Activated CD4-positive, CD25-positive, alpha-beta regulatory T cell treated with anti-CD3 and anti-CD28 coated beads, Interleukin-2, amount 50 U/mL, for 24 hours (primary cell): ENCODE measurements at regions not wholly inside any gene's neighbourhood (a gene's known extent, or its start where the extent isn't known, plus 50 kb on each side); places are given as distances from the start of the nearest gene placed in this dataset.
"Not testable (repeated sequence)": the region's sequence is repeated elsewhere in the genome, so short reads cannot be mapped to it uniquely, and the experiment has no call there.

Experiments
- ATAC-seq, 2 donors: fragments of 150-1000 bp; cut with Tn5 transposase; one replicate each; pipeline ENCODE4 v1.10.0; 2021; ENCODE audit warnings: mild to moderate bottlenecking in 1 of 2, moderate library complexity in 1 of 2

DNA sequence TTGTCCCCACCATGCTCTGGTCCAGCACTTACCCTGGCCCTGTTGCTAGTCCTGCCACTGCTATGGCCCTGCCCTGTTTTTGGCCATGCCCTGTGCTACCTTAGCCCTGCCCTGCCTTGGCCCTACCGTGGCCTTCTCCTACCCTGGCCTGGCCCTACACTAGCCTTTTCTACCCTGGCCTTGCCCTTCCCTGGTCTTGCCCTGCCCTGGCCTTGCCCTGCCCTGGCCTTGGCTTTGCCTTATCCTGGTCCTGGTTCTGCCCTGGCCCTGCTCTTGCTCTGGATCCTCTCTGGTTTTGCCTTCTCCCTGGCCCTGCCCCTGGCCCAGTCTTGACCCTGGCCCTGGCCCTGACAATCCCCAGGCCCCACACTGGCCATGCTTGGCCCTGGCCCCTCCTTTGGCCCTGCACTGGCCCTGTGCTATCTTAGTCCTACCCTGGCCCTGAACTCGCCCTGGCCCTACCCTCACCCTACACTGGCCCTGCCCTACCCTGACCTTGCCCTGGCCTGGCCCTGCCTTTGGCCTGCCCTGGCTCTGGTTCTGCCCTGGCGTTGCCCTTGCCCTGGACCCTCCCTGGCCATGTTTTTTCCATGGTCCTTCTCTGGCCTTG is 235.0 kb downstream of the GOLGA6L6 start:
- not testable (repeated sequence) for ATAC-seq

DNA sequence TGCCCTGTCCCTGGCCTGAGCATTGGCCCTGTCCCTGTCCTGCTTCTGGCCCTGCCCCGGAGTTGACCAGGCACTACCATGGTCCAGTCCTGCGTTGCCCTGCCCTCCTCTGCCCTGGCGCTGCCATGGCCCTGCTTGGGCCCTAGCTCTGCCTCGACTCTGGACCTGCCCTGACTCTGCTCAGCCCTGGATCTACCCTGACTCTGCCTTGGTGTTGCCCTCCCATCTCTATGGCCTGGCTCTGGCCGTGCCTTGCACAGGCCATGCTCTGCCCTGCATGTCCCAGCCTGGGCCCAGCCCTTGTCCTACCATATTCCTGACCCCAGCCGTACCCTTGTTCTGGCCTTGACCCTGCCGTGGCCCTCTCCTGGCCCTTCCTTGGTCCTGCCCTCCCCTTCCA is 235.7 kb downstream of the GOLGA6L6 start:
- not testable (repeated sequence) for ATAC-seq

DNA sequence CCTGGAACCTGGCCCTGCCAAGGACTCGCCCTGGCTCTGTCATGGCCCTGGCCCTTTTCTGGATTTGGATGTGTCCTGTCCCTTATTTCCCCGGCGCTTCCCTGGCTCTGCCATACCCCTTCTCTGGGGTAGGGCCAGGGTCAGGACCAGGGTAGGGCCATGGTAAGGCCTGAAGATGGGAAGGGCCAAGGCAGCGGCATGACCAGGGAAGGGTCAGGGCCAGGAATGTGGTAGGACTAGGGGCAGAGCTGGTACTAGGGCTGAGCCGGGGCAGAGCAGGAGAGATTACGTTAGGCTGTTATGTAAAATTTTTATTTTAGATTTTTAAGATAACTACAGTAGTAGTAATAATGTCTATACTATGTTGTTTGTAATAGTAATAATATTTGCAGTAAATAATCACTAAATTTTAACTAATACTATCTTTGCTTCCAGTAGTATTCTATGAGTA is 236.6 kb downstream of the GOLGA6L6 start:
- not testable (repeated sequence) for ATAC-seq

DNA sequence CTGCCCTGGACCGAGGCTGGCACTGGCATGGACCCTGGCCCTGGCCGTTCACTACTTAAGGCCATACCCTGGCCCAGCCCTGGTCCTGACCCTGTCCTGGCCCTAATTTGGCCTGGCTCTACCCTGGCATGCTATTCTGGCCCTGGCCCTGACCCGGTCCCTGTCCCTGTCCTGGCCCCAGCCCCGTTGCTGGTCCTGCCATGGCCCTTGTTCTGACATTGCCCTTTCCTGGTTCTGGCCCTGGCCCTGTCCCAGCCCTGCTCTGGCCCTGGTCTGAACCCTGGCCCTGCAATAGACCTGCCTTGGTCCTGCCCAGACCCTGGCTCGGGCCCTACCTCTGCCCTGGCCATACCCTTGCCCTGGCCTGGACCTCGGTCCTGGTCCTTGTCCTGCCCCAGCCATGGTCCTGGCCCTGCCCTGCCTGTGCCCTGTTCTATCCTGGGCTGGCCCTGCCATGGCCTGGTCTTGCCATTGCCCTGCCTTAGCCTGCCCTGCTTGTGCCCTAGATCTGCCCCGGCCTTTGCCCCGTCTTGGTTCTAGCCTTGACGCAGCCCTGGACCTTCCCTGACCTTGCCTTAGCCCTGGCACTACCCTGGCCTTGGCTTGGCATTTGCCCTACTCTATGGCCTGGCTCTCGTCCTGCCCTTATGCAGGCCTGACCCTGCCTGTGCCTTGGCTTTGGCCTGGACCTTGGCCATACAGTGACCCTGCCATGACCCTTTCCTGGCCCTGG is 237.2 kb downstream of the GOLGA6L6 start:
- ATAC-seq: not testable (repeated sequence)

DNA sequence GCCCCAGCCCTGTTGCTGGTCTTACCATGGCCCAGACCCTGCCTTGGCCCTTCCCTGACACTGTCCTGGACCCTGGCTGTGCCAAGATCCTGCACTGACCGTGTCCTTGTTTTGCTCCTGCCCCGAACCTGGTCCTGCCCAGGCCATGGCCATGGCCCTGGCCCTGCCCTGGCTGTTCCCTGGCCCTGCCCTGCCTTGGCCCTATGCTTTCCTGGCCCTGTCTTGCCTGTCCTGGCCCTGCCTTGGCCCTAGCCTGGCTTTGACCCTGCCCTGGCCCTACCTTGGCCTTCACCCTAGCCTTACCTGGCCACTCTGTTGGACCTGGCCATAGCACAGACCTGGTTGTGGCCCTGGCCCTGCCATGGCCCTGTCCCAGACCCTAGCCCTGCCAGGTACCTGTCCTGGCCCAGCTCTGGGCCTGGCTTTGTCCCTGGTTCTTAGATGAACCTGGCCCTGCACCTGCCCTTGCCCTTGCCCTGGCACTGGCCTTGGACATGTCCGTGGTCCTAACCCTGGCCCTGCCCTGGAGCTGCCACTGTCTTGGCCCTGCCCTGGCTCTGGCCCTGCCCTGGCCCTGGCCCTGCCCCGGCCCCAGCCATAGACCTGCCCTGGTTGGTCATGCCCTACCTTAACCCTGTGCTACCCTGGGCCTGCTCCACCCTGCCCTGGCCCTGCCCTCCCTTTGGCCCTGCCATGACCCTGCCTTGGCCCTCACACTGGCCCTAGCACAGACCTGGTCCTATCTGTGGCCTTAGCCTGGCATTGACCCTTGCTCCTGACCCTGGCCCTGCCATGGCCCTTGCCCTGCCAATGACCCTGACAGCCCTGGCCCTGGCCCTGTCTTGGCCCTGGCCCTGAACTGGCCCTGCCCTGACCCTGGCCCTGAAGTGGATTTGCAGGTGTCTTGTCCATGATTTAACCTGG is 238.1 kb downstream of the GOLGA6L6 start:
- ATAC-seq: not testable (repeated sequence)

DNA sequence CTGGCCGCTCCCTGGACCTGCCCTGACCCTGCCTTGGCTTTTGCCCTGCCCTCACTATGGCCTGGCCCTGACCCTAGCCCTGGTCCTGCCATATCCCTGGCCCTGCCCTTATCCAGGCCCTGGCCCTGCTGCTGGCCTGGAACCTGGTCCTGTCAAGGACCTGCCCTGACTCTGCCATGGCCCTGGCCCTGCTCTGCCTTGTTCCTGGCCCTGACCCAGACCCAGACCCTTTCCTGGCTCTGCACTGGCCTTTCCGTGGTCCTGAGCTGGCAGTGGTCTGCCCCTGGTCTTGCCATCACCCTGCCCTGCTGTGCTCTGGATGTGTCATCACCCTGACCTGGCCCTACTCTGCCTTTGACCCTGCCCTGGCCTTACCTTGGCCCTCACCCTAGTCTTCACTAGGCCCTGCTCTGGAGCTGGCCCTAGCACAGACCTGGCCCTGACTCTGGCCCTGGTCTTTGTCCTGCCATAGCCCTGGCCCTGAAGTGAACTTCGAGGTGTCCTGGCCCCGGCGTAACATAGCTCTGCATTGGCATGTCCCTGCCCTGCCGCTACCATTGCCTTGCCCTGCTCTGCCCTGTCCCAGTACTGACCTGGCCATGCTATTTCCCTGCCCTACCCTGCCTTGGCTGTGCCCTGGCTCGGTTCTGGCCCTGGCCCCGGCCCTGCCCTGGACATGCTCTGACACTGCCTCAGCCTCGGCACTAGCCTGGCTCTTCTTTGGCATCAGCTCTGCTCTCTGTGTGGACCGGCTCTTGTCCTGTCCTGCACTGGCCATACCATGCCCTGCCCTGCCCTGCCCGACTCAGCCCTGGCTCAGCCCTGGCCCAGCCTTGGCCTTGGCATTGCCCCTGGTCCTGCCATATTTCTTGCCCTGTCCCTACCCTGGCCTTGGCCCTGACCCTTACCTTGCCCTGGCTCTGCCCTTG is 239.2 kb downstream of the GOLGA6L6 start:
- ATAC-seq: not testable (repeated sequence)

DNA sequence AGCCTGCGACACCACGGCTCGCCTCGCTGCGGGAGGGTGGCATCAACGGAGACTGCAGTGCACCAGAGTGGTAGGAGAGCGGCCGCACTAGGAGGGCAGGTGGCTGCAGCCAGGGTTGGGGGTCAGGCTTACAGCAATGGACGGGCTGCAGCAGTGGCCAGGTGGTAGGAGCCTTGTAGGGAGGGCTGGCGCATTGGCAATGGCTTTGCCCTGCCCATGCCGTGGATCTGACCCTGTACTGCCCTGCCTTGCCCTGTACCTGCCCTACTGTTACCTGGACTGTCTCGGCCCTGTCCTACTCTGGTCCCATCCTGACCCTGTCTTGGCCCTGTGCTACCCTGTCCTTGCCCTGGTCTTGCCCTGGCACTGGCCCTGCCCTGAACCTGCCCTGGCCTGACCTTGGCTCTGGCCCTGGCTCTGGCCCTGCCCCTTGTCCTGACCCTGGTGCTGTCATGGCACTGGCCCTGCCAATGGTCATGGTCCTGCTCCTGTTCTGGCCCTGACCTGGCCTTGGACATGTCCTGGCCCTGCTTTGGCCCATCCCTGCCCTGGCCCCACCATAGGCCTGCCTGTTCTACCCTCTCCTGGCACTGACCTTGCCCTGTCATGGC is 240.0 kb downstream of the GOLGA6L6 start:
- not testable (repeated sequence) for ATAC-seq

DNA sequence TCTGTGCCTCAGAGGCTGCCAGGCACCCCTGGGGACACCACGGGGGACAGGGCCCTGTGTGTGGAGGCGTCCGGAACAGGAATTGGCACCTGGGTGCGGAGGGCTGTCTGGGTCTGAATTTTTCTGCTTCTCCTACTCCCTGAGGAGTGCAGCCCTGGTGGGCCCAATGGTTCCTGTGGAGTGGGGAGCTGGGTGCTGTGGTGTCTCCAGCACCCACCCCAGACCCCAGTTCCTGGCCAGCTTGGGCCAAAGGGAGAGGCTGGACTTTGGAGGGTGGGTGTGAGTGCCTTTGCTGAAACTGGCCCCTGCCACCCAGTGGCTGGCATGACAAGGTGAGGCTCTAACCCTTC is 240.6 kb downstream of the GOLGA6L6 start:
- not testable (repeated sequence) for ATAC-seq

DNA sequence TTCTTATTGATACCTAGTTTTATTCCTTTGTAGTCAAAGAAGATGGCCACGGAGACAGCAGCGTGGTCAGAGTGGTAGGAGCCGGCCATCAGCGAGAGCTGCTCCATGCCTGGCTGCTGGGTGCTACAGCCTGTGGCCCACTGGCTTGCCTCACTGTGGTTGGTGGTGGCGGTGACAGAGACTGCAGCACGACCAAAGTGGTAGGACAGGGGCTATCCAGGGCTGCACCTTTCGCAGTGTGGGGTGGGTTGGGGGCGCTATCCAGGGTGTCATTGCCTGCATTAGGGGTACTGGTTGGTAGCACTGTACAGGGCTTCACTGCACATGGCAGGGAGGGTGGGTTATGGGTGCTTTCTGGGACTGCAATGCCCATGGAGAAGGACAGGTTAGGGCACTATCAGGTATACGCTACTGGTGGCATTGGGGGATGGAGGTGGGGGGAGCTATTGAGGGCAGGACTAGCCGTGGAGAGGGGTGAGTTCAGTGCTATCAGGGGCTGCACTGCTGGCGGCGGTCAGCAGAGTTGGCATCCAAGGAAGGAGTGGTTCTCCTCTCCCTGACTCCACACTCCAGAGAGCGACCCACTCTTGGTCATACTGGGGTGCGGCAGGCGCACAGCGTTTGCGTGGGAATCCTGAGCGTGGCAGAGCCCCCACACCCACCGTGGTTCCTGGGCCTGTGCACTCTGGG is 241.1 kb downstream of the GOLGA6L6 start:
- not testable (repeated sequence) for ATAC-seq

DNA sequence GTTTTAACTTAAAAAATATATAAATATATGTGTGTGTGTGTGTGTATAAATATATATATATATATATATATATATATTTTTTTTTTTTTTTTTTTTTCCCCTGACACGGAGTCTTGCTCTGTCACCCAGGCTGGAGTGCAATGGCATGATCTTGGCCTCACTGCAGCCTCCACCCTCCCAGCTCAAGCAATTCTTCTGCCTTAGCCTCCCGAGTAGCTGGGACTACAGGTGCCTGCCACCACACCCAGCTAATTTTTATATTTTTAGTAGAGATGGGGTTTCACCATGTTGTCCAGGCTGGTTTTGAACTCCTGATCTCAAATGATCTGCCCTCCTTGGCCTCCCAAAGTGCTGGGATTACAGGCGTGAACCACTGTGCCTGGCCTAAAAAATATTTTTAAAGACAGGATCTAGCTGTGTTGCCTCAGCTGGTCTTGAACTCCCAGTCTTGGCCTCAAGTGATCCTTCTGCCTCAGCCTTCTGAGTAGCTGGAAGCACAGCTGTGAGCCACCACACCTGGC is 243.9 kb downstream of the GOLGA6L6 start:
- ATAC-seq: not testable (repeated sequence)

DNA sequence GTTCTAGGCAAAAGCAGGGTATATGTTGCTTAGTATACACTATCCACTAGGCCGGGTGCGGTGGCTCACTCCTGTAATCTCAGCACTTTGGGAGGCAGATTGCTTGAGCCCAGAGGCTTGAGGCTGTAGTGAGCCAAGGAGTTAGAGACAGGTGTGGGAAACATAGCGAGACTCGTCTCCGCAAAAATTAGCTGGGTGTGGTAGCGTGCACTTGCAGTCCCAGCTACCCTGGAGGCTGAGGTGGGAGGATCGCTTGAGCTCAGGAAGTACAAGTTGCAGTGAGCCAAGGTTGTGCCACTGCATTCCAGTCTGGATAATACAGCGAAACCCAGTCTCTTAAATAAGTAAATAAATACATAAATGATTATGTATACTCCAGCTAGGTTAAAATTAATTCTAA is 245.3 kb downstream of the GOLGA6L6 start:
- not testable (repeated sequence) for ATAC-seq

DNA sequence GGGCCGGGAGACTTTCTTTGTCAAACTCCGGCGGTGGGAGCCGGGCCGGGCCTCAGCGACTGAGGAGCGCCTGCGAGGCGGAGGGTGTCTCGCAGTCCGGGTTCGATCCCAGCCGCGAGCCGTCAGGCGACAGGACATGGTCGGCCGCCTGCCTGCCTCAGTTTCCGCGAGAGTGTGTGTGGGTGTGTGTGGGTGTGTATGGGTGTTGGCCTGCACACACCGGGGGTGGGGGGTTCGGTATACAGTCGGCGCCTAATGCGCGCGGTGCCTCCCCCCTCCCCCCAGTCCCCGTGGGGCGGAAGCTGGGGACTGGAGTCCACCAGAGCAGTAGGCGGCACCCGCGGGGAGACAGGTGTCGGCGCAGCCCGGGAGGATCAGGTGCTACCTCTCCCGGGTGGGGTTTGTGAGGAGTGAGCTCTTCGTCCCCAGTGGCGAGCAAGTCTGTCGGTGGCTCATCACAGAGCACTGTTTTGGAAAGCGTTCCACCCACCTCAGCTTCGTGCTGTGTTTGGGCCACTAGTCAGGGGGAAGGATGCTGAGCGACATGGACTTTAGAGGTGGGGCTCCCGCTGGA is 246.3 kb downstream of the GOLGA6L6 start:
- ATAC-seq: no peak

DNA sequence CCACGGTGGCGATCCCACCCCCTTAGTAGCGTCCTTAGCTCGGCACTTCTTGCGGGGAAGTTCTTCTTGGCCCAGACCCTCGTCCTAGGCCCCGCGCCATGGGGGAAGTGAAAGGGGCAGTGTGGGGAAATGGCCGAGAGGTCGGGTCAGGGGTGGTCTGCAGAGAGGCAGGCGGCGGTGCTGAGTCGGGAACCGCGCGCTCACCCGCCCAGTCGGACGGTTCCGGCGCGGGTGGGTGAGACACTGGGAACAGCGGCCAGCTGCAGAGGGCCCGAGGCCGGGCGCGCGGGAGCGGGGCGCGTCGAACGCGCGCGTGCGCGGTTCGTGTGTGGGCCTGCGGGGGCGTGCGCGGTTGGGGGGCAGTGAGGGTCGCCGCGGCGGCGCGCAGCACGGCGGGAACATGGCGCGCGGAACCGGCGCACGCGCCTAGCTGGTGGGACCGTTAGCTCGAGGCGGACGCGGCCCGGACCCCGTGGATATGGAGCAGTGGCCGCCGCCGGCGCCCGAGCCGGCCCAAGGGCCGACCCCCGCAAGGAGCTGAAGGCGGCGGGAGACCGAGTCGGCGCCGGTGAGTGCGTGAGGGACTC is 246.9 kb downstream of the GOLGA6L6 start:
- no peak for ATAC-seq

DNA sequence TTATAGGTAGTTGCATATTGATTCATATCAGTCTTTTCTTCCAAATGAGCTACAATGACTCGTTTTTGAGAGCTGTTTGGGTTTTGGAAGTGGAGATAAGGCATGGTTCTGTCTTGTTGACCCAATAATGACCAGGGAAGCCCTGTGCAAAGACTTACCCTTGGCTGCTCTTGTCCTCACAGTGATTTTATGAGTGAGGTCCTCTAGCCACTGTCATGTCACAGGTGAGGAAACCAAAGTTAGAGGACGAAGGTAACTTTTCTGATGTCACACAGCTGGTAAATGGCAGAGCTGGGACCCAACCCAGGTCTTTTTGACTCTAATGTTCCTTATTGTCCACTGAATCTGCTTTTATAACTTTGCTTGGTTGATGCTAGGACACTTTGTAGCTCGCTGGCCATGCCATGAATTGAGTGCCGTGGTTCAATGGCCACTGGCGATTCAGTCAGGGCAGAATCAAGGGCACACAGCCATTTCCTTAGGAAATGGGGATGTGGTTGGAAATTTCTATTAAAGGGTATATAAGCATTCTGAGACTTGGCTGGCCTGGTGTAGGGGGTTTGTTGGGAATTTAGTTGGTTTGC is 249.1 kb downstream of the GOLGA6L6 start:
- ATAC-seq: not testable (repeated sequence)

DNA sequence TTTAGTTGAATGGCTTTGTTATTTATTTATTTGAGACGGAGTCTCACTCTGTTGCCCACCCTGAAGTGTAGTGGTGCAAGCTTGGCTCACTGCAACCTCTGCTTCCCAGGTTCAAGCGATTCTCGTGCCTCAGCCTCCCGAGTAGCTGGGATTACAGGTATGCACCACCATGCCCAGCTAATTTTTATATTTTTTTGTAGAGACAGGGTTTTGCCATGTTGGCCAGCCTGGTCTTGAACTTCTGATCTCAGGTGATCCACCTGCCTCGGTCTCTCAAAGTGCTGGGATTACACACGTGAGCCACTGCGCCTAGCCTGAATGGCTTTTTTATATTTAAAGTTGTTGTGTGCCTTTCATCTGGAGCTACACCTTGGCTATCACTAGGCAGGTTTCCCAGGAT is 250.0 kb downstream of the GOLGA6L6 start:
- ATAC-seq: not testable (repeated sequence)

DNA sequence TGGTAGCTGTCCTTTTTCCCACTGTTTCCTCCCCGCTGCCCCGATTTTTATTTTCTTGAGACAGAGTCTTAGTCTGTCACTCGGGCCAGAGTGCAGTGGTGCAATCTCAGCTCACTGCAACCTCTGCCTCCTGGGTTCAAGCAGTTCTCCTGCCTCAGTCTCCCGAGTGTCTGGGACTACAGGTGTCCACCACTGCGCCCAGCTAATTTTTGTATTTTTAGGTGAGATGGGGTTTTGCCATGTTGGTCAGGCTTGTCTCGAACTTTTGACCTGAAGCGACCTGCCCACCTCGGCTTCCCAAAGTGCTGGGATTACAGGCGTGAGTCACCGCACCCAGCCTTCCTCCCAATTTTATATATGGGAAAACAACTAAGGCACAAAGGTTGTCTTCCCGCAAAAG is 251.0 kb downstream of the GOLGA6L6 start:
- not testable (repeated sequence) for ATAC-seq

DNA sequence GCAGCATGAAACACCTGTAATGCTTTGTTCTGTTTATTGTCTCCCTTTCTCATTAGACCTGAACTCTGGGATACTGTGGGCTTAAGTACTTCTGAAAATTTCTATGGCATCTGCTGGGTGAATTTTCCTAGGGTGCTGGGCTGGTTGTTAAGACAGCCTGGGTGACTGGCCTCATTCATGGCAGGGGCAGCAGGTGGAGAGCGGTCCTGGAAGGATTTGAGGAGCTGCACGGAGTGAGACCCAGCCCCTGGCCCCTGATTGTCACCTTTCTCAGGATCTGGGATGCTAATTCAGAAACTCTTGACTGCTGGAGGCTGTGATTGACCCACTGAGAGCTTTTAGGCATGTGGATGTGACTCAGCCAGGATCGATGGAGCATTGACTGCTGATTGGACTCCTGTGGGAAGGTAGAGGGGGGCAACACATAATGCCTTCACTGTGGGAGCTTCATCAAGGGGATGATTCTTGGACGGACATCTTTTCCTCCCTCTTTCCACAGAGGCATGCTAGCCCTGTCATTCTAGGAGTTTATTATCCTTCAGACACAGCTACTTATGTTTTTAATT is 252.0 kb downstream of the GOLGA6L6 start:
- ATAC-seq: not testable (repeated sequence)

DNA sequence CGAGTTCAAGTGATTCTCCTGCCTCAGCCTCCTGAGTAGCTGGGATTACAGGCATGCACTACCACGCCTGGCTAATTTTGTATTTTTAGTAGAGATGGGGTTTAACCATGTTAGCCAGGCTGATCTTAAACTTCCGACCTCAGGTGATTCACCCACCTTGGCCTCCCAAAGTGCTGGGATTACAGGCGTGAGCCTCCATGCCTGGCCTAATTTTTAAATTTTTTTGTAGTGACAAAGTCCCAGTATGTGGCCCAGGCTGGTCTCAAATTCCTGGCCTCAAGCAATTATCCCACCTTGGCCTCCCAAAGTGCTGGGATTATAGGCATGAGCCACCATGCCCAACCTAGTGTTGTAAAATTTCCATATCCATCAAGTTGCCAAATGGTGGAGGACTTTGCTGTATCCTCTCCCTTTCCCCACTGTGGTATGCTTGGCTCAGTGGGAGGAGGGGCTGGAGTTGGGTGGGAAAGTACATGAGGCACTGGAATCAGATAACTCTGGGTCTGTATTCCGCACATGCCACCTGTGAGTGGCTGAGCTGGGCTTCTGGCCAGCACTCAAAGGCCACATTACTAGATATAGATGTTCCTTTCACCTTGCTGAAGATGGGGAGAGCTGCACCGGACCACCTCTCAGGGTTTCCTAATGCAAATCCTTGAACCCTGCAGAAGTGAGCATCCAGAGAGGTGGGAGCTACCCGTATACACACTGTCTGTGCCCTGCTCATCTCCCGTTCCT is 252.6 kb downstream of the GOLGA6L6 start:
- ATAC-seq: not testable (repeated sequence)
